ENCODE measurements at regions not wholly inside any gene's neighbourhood (a gene's known extent, or its start where the extent isn't known, plus 50 kb on each side); places are given as distances from the start of the nearest gene placed in this dataset.
A peak's percentile ranks its signal among the peaks of the same experiment; 100 is the strongest.

DNA sequence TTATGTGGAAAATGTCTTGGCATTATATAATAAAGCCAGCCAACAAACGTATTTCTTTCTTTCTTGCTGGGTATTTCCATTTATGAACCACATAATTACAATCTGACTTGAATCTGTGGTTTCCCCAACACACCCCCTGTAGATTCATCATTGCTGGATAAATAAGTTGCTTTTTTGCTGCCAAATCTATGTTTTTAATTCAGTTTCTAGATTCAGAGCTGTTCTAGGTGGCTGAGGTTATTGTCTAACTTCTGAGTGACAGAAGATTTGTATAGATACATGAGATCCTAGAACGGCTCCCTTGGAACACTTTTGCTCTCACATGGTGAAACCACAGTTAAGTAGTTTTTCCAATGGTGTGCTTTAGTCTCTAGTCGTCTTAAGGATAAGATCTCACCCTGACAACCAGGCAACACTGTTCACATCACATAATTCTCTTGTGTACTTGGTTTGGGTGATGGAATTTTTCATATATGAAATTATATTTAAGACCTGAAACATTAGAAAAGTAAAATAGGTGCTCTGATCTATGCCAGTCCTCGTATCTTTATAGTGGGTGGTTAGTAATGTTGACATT lies 239.1 kb downstream of the KLF12 start:
- no peak overlapping the region for H3K9ac ChIP-seq (ENCODE audit: low read length)
- no peak overlapping the region for H3K4me3 ChIP-seq (ENCODE audit: low read length)
- H3K4me1 ChIP-seq (ENCODE audit: low read length) = peaks cover 39% of the 10 kb centered on the region
- H3K36me3 ChIP-seq (ENCODE audit: insufficient read depth, low read length) = peaks cover 3% of the 10 kb centered on the region; the same call in 1 of the 2 replicates
- no peaks in the 10 kb centered on the region for H4K20me1 ChIP-seq (ENCODE audit: insufficient read depth, low read depth, low read length)
- H3K79me2 ChIP-seq (ENCODE audit: low read length) = peaks cover 67% of the 10 kb centered on the region
- H3K27me3 ChIP-seq (ENCODE audit: low read length) = no peaks in the 10 kb centered on the region
- no peak overlapping the region for H2AFZ ChIP-seq (ENCODE audit: low read length)
- no peak overlapping the region for H3K4me2 ChIP-seq (ENCODE audit: low read depth, low read length, poor library complexity, severe bottlenecking)
- no peaks in the 10 kb centered on the region for H3K9me3 ChIP-seq (ENCODE audit: low read length)
- no peaks in the 10 kb centered on the region for H3K9me2 ChIP-seq (replicated peaks; ENCODE audit: insufficient read depth, low read length)
- DNase-seq = no peak
- H3K27ac ChIP-seq (ENCODE audit: low read length) = no peak overlapping the region

DNA sequence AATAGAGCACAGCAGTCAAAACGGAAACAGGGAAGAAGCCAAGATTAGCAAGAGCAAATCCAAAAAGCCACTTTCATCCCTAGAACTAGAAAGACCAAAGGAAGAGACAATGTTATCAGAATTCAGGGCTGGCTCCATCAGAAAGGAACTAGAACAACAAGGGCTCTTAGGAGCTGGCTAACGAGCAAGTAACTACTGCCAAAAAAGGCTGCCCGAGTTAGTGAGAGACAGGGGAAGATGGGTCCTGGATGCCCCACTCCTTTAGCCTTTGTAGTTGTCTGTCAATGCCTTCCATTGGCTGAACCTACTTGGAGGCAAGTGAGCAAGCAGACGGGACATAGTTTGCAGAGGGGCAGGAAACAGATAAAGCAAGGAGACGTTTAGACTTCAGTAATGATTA lies 240.4 kb downstream of the KLF12 start:
- Histone ChIP-seq H3K4me3 (ENCODE audit: low read length) (no peak overlapping the region), H3K4me2 (ENCODE audit: low read depth, low read length, poor library complexity, severe bottlenecking) (no peak overlapping the region), H3K27ac (ENCODE audit: low read length) (no peak overlapping the region), H3K79me2 (ENCODE audit: low read length) (peaks cover 61% of the 10 kb centered on the region), H4K20me1 (ENCODE audit: insufficient read depth, low read depth, low read length) (no peaks in the 10 kb centered on the region), H3K9me2 (replicated peaks; ENCODE audit: insufficient read depth, low read length) (no peaks in the 10 kb centered on the region), H3K27me3 (ENCODE audit: low read length) (no peaks in the 10 kb centered on the region), H3K36me3 (ENCODE audit: insufficient read depth, low read length) (peaks cover 3% of the 10 kb centered on the region; the same call in 1 of the 2 replicates), H3K9me3 (ENCODE audit: low read length) (no peaks in the 10 kb centered on the region), H3K9ac (ENCODE audit: low read length) (no peak overlapping the region), H3K4me1 (ENCODE audit: low read length) (peaks cover 27% of the 10 kb centered on the region), H2AFZ (ENCODE audit: low read length) (no peak overlapping the region)
- no peak for DNase-seq

DNA sequence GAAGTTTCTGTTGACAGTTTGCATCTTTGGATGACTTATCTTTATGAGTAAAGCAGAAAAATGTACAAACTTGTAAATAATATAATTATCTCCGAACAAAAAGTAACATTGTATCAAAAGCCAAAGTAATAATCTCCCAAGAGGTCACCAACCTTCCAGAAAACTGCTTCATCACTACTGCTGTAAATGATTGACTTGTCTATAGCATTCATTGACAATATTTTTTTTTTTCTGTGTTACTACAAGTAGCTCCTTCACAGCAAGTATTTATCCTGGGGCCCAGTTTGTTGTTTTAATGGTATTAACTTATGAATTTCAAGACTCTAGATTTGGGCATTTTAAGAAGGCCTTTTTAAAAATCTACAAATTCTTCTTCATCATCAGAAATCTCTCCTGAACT lies 242.4 kb downstream of the KLF12 start:
- Histone ChIP-seq H3K4me2 (ENCODE audit: low read depth, low read length, poor library complexity, severe bottlenecking) (no peak overlapping the region), H3K4me3 (ENCODE audit: low read length) (no peak overlapping the region), H3K79me2 (ENCODE audit: low read length) (peaks cover 50% of the 10 kb centered on the region; the same call in 1 of the 2 replicates), H4K20me1 (ENCODE audit: insufficient read depth, low read depth, low read length) (no peaks in the 10 kb centered on the region), H3K27me3 (ENCODE audit: low read length) (no peaks in the 10 kb centered on the region), H3K36me3 (ENCODE audit: insufficient read depth, low read length) (peaks cover 3% of the 10 kb centered on the region; the same call in 1 of the 2 replicates), H3K9me2 (replicated peaks; ENCODE audit: insufficient read depth, low read length) (no peaks in the 10 kb centered on the region), H3K27ac (ENCODE audit: low read length) (no peak overlapping the region), H3K9me3 (ENCODE audit: low read length) (no peaks in the 10 kb centered on the region), H2AFZ (ENCODE audit: low read length) (no peak overlapping the region), H3K4me1 (ENCODE audit: low read length) (peaks cover 7% of the 10 kb centered on the region), H3K9ac (ENCODE audit: low read length) (no peak overlapping the region)
- no peak for DNase-seq

DNA sequence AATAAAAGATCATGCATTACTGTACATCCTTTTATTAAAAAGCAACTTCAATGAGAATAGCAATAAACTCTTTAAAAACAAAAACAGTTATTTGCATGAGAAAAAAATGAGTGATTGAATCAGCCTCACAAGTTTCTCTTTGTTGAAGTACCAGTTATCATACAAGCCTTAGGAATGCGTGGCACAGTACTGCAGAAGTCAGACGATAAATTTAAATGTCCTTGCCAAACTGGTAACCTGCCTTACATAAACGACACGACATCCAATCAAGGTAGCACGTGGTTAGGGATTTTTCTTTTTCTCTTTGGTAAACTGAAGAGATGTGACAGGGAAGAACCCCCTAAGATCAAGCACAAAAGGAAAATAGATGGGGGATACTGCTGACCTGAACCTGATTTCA lies 251.0 kb downstream of the KLF12 start:
- Histone ChIP-seq H3K79me2 (ENCODE audit: low read length) (peaks cover 54% of the 10 kb centered on the region), H3K4me1 (ENCODE audit: low read length) (peaks cover 42% of the 10 kb centered on the region), H4K20me1 (ENCODE audit: insufficient read depth, low read depth, low read length) (no peaks in the 10 kb centered on the region), H3K9ac (ENCODE audit: low read length) (no peak overlapping the region), H3K27me3 (ENCODE audit: low read length) (no peaks in the 10 kb centered on the region), H3K36me3 (ENCODE audit: insufficient read depth, low read length) (peaks cover 8% of the 10 kb centered on the region; the same call in 1 of the 2 replicates), H3K4me2 (ENCODE audit: low read depth, low read length, poor library complexity, severe bottlenecking) (no peak overlapping the region), H3K4me3 (ENCODE audit: low read length) (no peak overlapping the region), H3K9me3 (ENCODE audit: low read length) (no peaks in the 10 kb centered on the region), H3K9me2 (replicated peaks; ENCODE audit: insufficient read depth, low read length) (no peaks in the 10 kb centered on the region), H3K27ac (ENCODE audit: low read length) (no peak overlapping the region), H2AFZ (ENCODE audit: low read length) (no peak overlapping the region)
- DNase-seq = no peak

DNA sequence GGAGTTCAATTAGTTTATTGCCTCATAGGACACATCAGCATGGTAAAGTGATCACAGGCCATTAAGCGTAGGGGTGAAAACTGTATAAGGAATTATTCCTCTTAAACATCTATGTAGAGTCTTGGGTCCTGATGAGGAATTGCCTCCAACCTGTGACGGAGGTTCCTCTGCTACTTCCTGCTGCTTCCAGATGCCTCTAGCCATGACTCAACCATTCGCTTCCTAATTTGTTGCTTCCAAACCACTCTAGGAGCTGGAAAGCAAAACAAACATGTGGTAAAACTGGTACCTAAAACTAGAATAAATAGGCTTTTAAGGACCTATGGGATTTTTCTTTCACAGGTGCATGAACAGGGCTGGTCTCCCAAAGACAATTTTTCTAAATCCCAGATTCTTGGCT lies 253.8 kb downstream of the KLF12 start:
- H3K27ac ChIP-seq (ENCODE audit: low read length) = 0 out of 2 replicates have a peak overlapping the region, but pooled peaks have one; percentile 2
- no peak overlapping the region for H3K4me3 ChIP-seq (ENCODE audit: low read length)
- H3K36me3 ChIP-seq (ENCODE audit: insufficient read depth, low read length) = peaks cover 8% of the 10 kb centered on the region; the same call in 1 of the 2 replicates
- no peak overlapping the region for H3K9ac ChIP-seq (ENCODE audit: low read length)
- H3K27me3 ChIP-seq (ENCODE audit: low read length) = no peaks in the 10 kb centered on the region
- no peak overlapping the region for H2AFZ ChIP-seq (ENCODE audit: low read length)
- H3K4me1 ChIP-seq (ENCODE audit: low read length) = peaks cover 54% of the 10 kb centered on the region
- H3K79me2 ChIP-seq (ENCODE audit: low read length) = peaks cover 67% of the 10 kb centered on the region
- H4K20me1 ChIP-seq (ENCODE audit: insufficient read depth, low read depth, low read length) = no peaks in the 10 kb centered on the region
- no peak overlapping the region for H3K4me2 ChIP-seq (ENCODE audit: low read depth, low read length, poor library complexity, severe bottlenecking)
- H3K9me2 ChIP-seq (replicated peaks; ENCODE audit: insufficient read depth, low read length) = no peaks in the 10 kb centered on the region
- DNase-seq = no peak
- no peaks in the 10 kb centered on the region for H3K9me3 ChIP-seq (ENCODE audit: low read length)

DNA sequence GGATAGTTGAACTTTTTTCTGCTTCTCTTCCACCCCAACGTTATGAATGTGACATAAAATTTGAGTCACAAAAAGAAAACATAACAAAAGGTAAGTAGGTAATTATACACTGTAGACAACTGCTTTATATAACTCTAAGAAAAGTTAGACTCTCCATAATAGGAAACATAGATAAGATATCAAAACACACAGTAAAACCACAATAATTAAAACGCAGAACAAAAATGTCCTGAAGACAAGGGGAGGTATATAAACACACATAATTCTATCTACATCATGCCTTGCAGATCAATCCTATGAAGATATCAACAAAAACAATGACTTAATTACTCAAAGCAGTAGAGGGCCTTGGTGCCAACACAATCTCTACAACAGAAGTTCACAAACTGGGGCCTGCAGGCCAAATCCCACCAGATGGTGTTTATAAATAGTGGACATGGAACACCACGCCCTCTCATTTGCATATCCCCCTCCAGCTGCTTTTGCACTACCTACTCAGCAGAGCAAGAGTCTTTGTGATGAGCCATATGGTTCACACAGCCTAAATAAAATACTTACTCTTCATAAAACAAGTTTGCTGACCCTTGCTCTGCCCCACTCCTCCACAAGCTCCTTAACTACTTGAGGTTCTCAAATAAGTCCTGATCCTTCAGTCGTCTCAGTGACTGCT lies 254.7 kb downstream of the KLF12 start:
- no peak overlapping the region for H3K4me2 ChIP-seq (ENCODE audit: low read depth, low read length, poor library complexity, severe bottlenecking)
- peaks cover 62% of the 10 kb centered on the region for H3K4me1 ChIP-seq (ENCODE audit: low read length)
- no peak for DNase-seq
- H3K9ac ChIP-seq (ENCODE audit: low read length) = no peak overlapping the region
- H3K27ac ChIP-seq (ENCODE audit: low read length) = peak overlapping the region; percentile 2; the same call in 1 of the 2 replicates
- no peak overlapping the region for H3K4me3 ChIP-seq (ENCODE audit: low read length)
- H3K9me2 ChIP-seq (replicated peaks; ENCODE audit: insufficient read depth, low read length) = no peaks in the 10 kb centered on the region
- H2AFZ ChIP-seq (ENCODE audit: low read length) = no peak overlapping the region
- no peaks in the 10 kb centered on the region for H3K9me3 ChIP-seq (ENCODE audit: low read length)
- no peaks in the 10 kb centered on the region for H3K27me3 ChIP-seq (ENCODE audit: low read length)
- H3K36me3 ChIP-seq (ENCODE audit: insufficient read depth, low read length) = peaks cover 8% of the 10 kb centered on the region; the same call in 1 of the 2 replicates
- no peaks in the 10 kb centered on the region for H4K20me1 ChIP-seq (ENCODE audit: insufficient read depth, low read depth, low read length)
- peaks cover 69% of the 10 kb centered on the region for H3K79me2 ChIP-seq (ENCODE audit: low read length)

DNA sequence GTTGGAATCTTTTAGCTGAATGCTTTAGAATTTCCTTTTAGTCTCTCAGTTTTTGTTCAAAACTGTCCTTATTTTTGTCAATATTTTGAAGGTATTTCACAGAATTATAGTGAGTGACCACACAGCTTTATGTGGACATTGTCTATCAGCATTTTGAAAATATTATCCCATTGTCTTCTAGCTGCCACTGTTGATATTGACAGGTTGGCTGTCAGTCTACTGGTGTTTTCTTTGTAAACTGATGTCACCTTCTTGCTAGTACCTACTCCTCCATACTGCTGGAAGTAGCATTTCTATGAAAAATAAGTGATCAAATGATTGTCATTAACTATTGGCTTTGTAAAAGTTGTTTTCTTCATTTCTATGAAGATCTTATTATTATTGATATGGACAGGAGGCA lies 256.8 kb downstream of the KLF12 start:
- H3K4me3 ChIP-seq (ENCODE audit: low read length) = no peak overlapping the region
- H3K9ac ChIP-seq (ENCODE audit: low read length) = no peak overlapping the region
- no peaks in the 10 kb centered on the region for H3K9me3 ChIP-seq (ENCODE audit: low read length)
- H3K36me3 ChIP-seq (ENCODE audit: insufficient read depth, low read length) = peaks cover 8% of the 10 kb centered on the region; the same call in 1 of the 2 replicates
- no peak overlapping the region for H3K4me2 ChIP-seq (ENCODE audit: low read depth, low read length, poor library complexity, severe bottlenecking)
- peaks cover 70% of the 10 kb centered on the region for H3K79me2 ChIP-seq (ENCODE audit: low read length)
- no peaks in the 10 kb centered on the region for H3K9me2 ChIP-seq (replicated peaks; ENCODE audit: insufficient read depth, low read length)
- H2AFZ ChIP-seq (ENCODE audit: low read length) = no peak overlapping the region
- no peaks in the 10 kb centered on the region for H3K27me3 ChIP-seq (ENCODE audit: low read length)
- DNase-seq = no peak
- no peak overlapping the region for H3K27ac ChIP-seq (ENCODE audit: low read length)
- peaks cover 72% of the 10 kb centered on the region for H3K4me1 ChIP-seq (ENCODE audit: low read length)
- no peaks in the 10 kb centered on the region for H4K20me1 ChIP-seq (ENCODE audit: insufficient read depth, low read depth, low read length)

DNA sequence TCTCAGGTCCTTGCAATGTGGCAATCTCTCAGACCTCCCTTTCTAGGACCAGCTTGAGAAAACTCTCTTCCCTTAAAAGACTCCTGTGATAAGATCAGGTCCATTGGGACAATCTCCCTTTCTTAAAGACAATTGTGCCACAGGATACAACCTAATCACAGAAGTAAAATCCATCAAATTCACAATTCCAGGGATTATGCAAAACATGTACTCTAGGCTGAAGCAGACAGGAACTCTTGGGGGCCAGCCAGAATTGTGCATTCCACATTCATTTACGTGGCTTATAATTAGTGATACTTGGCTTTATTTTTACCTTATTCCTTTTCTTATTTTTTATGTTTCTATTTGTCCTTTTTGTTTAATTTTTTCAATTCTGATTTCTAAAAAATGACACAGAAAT lies 257.9 kb downstream of the KLF12 start:
- Histone ChIP-seq H3K4me2 (ENCODE audit: low read depth, low read length, poor library complexity, severe bottlenecking) (no peak overlapping the region), H3K27ac (ENCODE audit: low read length) (0 out of 2 replicates have a peak overlapping the region, but pooled peaks have one; percentile 31), H3K27me3 (ENCODE audit: low read length) (no peaks in the 10 kb centered on the region), H3K36me3 (ENCODE audit: insufficient read depth, low read length) (peaks cover 8% of the 10 kb centered on the region; the same call in 1 of the 2 replicates), H3K9ac (ENCODE audit: low read length) (no peak overlapping the region), H3K9me3 (ENCODE audit: low read length) (no peaks in the 10 kb centered on the region), H2AFZ (ENCODE audit: low read length) (no peak overlapping the region), H3K4me3 (ENCODE audit: low read length) (no peak overlapping the region), H3K9me2 (replicated peaks; ENCODE audit: insufficient read depth, low read length) (no peaks in the 10 kb centered on the region), H4K20me1 (ENCODE audit: insufficient read depth, low read depth, low read length) (no peaks in the 10 kb centered on the region), H3K4me1 (ENCODE audit: low read length) (peaks cover 79% of the 10 kb centered on the region), H3K79me2 (ENCODE audit: low read length) (peaks cover 68% of the 10 kb centered on the region)
- DNase-seq = no peak
